K562 (cell line): ENCODE measurements at regions not wholly inside any gene's neighbourhood (a gene's known extent, or its start where the extent isn't known, plus 50 kb on each side); places are given as distances from the start of the nearest gene placed in this dataset.

Experiments used
- ESRRB ChIP-seq: fragments of 250-450 bp; sonication (Bioruptor Pico); IDR thresholded peaks from 2 replicates; pipeline ENCODE4 v1.5.0; 2020; ENCODE audit warnings: mild to moderate bottlenecking, moderate library complexity, borderline replicate concordance
- TF ChIP-seq, protein P1 (sequence below): fragments of 450-650 bp; IDR thresholded peaks from 2 replicates; pipeline ENCODE4 v1.6.1; 2016; ENCODE audit warnings: mild to moderate bottlenecking, moderate library complexity

GRCh38 chr3:182389071-182389815, 404.1 kb upstream of the ATP11B start (continued):
- TF ChIP-seq, protein P1, sequence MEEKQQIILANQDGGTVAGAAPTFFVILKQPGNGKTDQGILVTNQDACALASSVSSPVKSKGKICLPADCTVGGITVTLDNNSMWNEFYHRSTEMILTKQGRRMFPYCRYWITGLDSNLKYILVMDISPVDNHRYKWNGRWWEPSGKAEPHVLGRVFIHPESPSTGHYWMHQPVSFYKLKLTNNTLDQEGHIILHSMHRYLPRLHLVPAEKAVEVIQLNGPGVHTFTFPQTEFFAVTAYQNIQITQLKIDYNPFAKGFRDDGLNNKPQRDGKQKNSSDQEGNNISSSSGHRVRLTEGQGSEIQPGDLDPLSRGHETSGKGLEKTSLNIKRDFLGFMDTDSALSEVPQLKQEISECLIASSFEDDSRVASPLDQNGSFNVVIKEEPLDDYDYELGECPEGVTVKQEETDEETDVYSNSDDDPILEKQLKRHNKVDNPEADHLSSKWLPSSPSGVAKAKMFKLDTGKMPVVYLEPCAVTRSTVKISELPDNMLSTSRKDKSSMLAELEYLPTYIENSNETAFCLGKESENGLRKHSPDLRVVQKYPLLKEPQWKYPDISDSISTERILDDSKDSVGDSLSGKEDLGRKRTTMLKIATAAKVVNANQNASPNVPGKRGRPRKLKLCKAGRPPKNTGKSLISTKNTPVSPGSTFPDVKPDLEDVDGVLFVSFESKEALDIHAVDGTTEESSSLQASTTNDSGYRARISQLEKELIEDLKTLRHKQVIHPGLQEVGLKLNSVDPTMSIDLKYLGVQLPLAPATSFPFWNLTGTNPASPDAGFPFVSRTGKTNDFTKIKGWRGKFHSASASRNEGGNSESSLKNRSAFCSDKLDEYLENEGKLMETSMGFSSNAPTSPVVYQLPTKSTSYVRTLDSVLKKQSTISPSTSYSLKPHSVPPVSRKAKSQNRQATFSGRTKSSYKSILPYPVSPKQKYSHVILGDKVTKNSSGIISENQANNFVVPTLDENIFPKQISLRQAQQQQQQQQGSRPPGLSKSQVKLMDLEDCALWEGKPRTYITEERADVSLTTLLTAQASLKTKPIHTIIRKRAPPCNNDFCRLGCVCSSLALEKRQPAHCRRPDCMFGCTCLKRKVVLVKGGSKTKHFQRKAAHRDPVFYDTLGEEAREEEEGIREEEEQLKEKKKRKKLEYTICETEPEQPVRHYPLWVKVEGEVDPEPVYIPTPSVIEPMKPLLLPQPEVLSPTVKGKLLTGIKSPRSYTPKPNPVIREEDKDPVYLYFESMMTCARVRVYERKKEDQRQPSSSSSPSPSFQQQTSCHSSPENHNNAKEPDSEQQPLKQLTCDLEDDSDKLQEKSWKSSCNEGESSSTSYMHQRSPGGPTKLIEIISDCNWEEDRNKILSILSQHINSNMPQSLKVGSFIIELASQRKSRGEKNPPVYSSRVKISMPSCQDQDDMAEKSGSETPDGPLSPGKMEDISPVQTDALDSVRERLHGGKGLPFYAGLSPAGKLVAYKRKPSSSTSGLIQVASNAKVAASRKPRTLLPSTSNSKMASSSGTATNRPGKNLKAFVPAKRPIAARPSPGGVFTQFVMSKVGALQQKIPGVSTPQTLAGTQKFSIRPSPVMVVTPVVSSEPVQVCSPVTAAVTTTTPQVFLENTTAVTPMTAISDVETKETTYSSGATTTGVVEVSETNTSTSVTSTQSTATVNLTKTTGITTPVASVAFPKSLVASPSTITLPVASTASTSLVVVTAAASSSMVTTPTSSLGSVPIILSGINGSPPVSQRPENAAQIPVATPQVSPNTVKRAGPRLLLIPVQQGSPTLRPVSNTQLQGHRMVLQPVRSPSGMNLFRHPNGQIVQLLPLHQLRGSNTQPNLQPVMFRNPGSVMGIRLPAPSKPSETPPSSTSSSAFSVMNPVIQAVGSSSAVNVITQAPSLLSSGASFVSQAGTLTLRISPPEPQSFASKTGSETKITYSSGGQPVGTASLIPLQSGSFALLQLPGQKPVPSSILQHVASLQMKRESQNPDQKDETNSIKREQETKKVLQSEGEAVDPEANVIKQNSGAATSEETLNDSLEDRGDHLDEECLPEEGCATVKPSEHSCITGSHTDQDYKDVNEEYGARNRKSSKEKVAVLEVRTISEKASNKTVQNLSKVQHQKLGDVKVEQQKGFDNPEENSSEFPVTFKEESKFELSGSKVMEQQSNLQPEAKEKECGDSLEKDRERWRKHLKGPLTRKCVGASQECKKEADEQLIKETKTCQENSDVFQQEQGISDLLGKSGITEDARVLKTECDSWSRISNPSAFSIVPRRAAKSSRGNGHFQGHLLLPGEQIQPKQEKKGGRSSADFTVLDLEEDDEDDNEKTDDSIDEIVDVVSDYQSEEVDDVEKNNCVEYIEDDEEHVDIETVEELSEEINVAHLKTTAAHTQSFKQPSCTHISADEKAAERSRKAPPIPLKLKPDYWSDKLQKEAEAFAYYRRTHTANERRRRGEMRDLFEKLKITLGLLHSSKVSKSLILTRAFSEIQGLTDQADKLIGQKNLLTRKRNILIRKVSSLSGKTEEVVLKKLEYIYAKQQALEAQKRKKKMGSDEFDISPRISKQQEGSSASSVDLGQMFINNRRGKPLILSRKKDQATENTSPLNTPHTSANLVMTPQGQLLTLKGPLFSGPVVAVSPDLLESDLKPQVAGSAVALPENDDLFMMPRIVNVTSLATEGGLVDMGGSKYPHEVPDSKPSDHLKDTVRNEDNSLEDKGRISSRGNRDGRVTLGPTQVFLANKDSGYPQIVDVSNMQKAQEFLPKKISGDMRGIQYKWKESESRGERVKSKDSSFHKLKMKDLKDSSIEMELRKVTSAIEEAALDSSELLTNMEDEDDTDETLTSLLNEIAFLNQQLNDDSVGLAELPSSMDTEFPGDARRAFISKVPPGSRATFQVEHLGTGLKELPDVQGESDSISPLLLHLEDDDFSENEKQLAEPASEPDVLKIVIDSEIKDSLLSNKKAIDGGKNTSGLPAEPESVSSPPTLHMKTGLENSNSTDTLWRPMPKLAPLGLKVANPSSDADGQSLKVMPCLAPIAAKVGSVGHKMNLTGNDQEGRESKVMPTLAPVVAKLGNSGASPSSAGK = no peak
- TF ChIP-seq ESRRB (CRISPR knock-in tag) = no peak
- TF ChIP-seq, all 486 proteins: peak for 0
